NCI-H2227 (cell line): ENCODE measurements at regions not wholly inside any gene's neighbourhood (a gene's known extent, or its start where the extent isn't known, plus 50 kb on each side); places are given as distances from the start of the nearest gene placed in this dataset.

Experiments used
- DNase-seq: peaks from one replicate; lab custom pipeline; 2025; ENCODE audit not compliant: unreplicated experiment; lab: John Stamatoyannopoulos, UW

DNA sequence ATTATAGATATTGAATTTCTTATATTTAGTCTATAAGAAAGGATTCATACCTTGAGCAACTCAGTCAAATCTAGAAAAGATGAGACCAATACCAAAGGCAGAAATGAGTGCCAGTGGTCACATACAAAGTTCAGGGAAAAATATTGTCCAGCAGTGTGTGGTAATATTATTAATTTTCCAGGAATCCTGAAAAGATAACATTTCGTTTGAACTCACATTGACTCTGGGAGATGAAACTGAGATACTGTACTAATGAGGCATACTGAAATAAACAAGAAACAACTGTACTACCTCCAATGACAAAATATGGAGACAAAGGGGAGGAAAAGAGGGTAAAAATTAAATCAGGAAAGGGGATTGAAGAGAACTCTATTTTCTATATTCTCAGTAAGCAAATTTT, 212.4 kb downstream of the TRAM1L1 start:
- no peak for DNase-seq

DNA sequence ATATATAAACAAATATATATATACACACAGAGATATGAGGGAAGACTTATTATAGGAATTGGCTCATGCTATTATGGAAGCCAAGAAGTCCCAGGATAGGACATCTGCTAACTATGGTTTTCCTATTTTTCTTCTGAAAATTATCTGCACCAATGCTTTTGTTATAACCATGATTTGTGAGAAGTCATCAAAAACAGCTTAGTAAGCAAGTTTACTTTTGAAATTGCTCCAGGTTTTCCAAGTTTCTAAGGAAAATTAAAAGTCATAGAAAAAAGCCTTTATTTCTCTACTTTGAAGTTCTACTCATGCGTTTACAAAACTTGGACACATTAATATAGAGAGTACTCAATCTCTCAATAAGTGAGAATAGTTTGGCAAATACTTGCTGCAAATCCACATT, 213.1 kb downstream of the TRAM1L1 start:
- DNase-seq: no peak

DNA sequence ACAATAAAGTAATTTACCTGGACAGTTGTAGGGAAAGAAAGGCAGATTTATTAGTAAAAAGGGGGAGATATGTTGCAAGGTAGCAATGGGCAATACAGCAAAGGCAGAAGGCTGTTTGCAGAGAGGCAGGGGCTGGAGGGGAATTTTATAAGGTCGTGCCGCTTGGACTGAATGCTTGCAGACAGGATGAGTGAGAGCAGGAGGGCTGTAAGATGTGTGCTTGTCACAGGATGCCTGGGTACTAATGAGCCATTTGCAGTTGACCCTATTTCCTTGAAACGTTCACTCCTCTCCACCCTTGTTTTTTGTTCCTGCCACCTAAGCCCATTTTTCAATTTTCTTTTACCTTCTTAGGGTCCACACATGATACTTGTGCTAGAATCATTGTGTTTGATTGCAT, 214.7 kb downstream of the TRAM1L1 start:
- DNase-seq: peak; percentile 1

DNA sequence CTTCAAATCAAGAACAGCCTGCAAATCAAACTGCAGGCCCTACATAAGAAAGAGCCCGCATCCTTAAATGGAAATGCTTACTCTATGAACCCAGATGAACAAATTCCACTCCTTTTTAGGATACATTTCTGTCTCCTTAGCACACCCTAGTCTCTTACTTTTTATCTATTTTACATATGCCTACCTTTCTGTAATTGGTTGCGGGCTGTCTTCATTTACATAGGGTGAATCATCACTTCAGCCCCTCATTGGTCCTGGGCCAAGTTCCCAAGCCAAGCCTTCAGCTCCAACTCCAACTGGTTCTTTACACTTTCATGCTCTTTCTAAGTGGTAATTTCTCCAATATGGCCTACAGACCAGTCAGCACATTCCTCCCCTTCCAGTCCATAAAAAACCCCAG, 219.3 kb downstream of the TRAM1L1 start:
- DNase-seq: no peak

DNA sequence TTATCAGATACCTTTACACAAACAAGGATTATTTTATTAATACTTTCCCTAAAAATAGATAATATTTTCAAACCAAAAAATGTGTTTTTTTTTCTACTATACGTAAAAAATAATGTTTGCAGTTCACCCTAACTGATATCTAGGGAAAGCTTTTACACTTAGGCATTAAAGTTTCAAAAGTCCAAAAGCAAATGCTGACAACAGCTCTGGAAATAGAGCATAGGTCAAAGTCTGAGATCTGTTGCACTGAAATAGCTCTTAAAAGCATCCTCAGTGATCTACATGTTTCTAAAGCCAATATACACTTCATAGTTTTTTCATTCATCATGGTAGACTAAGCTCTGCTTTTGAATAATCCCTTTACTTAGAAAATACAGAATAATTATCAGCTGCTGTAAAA, 222.8 kb downstream of the TRAM1L1 start:
- no peak for DNase-seq

DNA sequence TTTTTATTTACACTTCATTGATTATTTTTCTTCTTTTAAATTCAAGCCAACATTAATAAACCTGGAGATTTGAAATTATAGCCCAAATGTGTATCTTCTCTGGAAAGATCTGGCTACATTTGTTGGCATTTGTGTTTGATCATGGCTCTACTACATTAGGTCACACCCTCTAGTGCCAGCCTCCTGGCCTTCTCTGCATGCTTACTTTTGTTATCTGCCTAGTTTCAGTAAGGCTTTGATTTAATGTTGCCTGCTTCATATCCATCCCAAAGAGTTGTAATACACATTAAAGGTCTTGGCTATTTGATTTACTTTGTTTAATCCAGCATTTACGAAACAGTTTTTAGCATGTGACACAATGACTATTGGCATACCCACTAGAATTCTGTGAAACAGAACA, 224.5 kb downstream of the TRAM1L1 start:
- DNase-seq: no peak

DNA sequence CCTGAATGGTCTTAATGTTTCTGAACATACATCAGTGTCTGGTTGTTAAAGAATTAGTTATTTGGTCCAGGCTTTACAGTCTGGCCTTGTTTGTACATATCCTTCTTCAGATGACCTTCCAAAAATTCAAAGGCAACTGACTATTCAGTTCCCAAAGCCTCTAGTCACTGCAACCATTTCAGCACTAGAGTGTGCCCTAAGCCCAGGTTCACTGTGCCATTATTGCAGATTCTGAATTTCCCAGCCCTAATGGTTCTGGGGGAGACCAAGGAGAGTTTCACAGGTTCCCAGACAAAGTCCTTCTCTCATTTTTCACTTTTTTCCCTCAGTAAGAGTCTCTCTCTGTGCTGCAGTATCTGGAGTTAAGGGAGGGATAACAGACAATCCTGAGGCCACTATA, 235.8 kb downstream of the TRAM1L1 start:
- DNase-seq: no peak

DNA sequence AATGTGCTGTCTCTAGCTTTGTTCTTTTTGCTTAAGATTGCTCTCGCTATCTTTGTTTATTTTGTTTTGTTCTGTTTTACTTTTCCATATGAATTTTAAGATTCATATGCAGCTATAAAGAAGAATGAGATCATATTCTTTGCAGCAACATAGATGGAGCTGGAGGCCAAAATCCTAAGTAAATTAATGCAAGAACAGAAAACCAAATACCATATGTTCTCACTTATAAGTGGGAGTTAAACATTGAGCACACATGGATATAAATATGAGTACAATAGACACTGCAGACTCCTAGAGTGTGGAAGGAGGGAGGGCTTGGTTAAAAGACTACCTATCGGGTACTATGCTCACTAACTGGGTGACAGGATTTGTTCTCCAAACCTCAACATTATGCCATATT, 237.8 kb downstream of the TRAM1L1 start:
- DNase-seq: no peak

DNA sequence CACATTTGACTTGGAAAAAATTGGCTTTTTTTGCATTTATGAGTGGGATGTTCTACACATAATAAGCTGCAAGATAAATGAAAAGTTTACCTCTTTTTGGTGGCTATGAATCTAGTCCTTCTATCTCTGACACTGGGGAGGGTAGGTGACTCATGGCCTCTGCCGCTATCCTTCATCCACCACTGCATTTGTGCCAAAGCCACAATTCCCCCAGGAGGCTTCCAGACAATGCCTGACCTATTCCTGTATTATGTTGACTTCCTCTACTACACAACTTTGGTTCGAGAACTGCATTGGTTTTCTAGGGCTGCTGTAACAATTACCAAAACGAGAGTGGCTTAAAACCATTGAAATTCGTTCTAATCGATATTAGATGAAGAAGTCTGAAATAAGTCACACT, 245.6 kb downstream of the TRAM1L1 start:
- DNase-seq: no peak

DNA sequence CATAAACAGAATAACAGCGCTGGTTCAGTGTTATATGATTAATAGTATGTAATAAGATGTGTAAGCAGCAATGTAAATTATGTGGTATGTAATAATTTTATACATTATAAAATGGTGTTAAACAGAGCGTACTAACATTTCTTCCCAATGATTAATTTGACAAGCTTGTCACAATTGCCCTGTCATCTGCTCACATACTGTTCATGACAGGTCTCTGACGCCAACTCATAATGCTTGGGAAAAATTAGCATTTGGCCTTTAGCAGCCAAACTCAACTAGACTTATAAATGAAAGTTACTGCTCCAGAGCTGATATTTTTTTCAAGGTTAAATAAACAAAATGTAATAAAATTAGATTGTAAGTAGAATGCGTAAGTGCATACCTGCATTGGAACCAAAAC, 246.8 kb downstream of the TRAM1L1 start:
- no peak for DNase-seq

DNA sequence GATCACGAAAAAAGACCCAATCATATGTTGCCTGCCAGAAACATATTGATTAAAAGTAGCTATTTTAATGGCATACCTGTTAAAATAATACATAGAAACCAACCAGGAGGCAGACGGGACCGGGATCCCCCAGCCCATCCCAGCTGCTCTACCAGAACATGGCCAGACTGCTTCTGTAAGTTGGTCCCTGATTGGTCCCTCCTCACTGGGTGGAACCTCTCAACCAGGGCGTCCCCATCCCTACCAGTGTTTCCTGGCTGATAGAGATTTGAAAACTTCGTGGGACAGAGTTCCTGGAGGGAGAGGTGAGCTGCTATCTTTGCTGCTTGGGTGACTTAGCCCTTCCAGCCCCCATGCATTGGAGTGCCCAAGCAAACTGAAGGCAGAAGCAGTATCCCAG, 256.2 kb downstream of the TRAM1L1 start:
- no peak for DNase-seq

DNA sequence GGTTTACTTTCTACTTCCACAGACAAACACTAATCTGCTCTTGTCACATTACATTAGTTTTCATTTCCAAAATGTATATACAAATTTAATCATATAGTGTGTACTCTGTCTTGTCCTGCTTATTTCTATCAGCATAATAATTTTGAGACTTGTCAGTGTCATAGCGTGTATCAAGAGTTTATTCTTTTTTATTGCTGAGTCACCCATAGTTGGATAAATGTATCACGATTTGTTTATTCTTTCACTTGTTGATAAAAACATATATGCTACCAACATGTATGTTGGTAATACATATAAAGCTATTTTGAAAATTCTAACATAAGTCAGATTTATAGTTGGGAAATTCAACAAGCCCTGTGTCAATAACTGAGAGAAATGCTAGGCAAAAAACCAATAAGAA, 261.2 kb downstream of the TRAM1L1 start:
- DNase-seq: no peak

DNA sequence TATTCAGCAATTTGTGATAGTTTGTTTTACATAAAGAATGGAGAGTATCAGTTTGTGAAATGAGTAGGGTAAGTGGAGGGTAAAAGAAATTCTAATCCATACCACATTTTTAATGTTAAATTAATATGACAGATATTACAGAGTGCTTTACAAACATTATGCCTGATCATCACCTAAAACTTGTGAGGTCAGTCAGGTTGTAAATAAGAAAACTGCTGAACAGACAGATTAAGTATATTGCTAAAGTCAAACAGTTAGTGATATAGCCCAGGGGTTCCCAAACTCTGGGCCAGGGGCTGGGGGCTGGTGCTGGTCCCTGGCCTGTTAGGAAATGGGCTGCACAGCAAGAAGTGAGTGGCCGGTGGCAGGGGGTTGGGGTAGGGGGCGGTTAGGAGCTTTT, 273.6 kb downstream of the TRAM1L1 start:
- DNase-seq: no peak

DNA sequence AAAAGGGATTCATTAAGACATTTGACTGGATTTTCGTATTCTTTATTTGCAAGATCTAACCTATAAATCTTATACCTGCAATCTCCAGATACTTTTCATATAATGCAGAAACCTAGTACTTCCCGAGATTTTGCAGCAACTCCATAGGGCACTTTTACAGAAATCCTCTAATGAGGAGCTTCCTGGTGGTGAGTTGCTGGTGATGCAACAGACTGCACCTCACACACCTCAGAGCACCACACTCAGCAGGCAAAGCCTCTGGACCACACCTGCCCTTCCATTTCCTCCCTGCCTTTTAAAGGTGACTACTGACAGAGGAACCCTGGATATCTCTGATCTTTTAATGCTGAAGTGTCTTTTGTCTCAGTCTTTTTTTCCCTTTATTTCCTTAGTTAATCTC, 289.4 kb downstream of the TRAM1L1 start:
- DNase-seq: no peak

DNA sequence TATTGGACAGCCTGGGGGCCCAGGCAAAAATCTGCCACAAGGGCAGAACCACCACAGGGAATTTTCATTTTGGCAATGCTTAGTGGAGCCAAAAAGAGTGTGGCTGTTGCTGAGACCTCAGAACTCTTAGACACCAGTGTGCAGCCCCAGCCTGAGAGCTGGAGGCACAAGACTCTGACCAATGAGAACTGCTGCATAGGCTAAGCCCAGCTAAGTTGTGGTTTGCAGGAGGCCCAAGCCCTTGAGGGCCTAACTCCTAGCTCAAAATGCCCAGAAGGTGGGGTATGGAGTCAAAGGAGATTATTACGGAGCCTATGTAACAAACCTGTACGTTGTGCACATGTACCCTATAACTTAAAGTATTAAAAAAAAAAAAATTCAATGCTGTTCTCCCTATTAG, 296.7 kb downstream of the TRAM1L1 start:
- DNase-seq: no peak

DNA sequence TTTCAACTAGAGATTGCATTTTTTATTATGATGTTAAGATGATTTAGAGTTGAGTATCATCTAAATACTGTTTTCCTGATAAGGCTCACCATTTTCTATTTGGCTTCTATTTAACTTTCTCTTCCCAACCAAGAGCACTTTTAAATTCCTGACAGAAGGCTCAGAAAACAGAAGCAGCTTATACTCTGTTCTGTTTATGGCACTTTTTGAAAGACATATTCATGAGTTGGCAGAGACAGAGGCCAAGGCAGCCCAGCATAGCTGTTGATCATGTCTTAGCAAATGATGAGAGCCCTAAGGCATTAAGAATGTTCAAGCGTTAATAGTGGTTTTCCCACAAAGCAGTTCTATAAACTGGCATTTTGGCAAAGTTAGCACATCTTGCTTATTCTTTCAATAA, 330.3 kb downstream of the TRAM1L1 start:
- no peak for DNase-seq

DNA sequence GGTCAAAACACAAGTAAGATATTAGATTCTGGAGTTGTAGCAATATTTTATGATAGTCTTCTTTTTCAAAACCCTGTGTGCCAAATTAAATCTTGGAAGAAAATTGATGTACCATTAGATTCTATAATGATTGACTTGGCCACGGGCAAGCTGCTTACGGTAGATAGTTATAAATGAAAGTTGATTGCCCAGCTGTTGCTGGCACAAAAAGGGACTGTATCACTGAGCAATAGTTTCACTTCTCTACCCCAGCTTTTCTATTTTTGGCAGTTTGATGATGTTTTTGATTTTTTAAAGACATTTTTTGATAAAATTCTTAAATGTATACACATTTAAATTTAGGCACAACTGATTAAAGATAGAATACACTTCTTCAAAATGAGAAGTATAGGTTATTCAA, 333.3 kb downstream of the TRAM1L1 start:
- DNase-seq: no peak

DNA sequence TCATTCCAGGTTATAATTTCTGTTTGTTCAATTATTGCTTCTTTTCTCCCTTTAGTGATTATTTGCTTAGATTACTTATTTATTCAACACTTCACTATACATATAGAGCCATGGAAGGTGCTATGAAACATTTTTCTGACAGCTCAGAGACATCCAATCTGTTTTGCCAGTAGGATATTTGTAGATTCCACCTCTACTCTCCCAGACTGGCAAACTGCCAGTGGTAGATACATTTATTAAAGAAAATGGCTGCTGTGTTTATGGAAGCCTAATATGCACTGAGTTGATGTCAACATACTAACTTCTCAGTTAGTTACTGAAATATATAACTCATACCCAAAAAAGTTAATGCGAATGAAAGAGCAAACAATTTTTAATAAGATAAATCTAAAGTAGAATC, 348.6 kb downstream of the TRAM1L1 start:
- no peak for DNase-seq

DNA sequence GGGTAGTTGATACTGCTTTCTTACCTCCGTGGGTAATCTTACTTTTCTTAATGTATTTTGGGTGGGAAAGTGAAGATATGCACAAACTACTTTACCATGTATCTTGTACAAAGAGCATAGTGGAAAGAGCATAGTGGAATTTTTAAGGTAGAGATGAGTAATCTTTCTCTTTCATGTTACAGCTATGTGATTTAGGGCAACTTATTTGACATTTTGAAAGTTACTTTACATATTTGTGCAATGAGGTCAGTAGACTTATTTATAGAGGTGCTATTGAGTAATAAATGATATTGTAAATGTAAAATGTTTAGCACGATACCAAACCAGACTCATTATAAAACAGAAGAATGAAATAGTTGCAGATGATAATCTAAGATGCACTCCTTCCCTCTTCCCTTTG, 351.2 kb downstream of the TRAM1L1 start:
- no peak for DNase-seq

DNA sequence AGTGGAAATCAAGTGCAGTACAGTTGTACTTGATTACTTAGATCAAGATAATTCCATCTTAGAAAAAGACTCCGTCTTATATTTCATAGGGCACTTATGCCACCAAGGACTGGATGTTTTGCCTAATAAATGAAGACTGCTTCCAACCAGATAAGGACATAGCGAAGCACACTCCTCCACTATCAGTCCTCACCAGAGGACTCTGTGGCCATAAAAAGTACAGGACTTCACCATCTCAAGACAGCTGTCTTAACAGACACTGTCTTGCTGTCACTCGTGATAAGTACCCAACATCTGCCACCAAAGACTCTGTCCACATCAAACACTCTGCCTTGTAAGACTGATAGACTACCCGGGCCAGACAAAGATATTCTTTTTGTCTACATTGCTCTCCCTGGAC, 352.0 kb downstream of the TRAM1L1 start:
- no peak for DNase-seq

DNA sequence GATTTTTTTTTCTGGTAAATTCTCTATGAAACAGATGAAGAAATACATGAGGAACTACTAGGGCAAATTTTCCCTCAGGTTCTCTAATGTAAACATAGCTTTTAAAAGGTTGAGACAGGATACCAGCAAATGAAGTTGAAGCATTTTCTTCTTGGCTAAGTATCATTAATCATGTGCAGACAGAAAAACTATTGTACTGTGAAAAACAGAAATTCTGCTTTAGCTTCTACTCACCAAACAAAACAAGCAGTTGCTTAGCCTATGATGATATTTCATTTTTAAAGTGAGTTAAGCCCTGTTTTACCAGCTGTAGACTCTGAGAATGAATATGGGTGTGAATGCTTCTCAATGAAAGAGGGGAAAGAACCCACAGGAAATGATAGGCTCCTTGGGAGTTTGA, 358.9 kb downstream of the TRAM1L1 start:
- DNase-seq: no peak

DNA sequence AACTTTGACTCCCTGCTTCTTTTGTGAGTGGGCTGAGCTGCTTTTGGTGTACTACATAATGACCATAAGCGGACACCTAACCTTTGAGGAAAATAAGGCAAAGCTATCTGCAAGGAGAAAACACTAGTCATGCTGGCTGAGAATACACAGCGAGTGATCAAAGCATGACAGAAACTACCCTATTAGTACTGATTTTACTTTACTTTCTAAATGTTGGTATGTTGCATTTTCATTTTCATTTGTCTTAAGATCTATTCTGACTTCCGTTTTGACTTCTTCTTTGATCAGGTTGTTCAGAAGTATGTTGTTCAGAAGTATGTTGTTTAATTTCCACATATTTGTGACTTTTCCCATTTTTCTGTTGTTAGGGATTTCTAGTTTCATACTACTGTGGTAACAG, 361.1 kb downstream of the TRAM1L1 start:
- no peak for DNase-seq

DNA sequence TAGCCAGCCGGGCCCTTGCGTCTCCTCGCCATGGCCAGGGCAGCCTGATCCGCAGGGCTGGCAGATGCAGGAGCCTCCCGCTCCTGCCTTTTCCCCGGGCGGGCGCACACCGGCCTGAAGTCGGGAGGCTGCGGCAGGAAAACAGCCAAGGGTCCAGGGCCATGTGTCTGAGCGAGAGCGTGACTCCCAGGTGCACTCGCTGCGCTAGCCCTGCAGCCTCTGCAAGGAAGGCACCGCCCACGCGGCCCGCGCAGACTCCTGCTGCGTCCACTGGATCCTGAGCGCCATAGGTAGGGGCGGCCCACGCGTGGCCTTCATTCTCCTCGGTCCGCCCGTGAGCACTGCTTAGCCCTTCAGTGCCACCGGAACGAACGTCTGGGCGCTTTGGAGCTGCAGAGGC, 379.9 kb downstream of the TRAM1L1 start:
- no peak for DNase-seq

DNA sequence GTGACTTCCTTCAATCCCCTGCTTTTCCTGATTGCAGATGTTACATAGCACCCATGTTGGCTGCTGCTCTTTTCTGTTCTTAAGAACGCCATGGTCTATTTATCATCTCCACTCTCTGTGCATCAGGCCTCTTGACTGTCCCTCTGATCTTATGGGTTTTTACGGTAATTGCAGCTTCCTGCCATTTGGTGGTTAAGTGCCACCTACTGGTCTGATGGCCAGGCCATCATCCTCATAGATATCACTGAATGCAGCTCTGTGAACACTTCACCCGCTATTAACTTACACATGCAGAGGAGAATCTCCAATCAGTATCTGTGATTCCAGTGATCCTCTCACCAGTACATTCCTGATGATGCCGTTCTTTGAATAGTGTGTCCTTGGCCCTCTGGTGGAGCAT, 382.4 kb downstream of the TRAM1L1 start:
- no peak for DNase-seq
